Upper lobe of left lung (tissue), 6 donors: ENCODE measurements at regions not wholly inside any gene's neighbourhood (a gene's known extent, or its start where the extent isn't known, plus 50 kb on each side); places are given as distances from the start of the nearest gene placed in this dataset.
"Not testable (repeated sequence)": the region's sequence is repeated elsewhere in the genome, so short reads cannot be mapped to it uniquely, and the experiment has no call there.

Experiments
- ATAC-seq, 2 donors: fragments of 200-7000 bp; cut with Tn5 transposase; one replicate each; pipeline ENCODE4 v1.9.1; 2022; ENCODE audit warnings: mild to moderate bottlenecking in 2 of 2, moderate library complexity in 2 of 2; ENCODE audit not compliant: low FRiP score in 2 of 2
- DNase-seq, 2 donors: peaks; one replicate each; pipeline ENCODE4 v3.0.0-alpha.2; 2019 to 2020
- H3K27ac ChIP-seq, 4 donors: fragments of 200-600 bp; sonication (generic); one replicate each; pipeline ENCODE4 v1.5.1; 2016 to 2019
- H3K27me3 ChIP-seq, 4 donors: fragments of 200-600 bp; sonication (generic); one replicate each; pipeline ENCODE4 v1.5.1; 2017 to 2019
- H3K36me3 ChIP-seq, 4 donors: fragments of 200-600 bp; sonication (generic); one replicate each; pipeline ENCODE4 v1.5.1; 2016 to 2019
- H3K4me1 ChIP-seq, 4 donors: fragments of 200-600 bp; sonication (generic); one replicate each; pipeline ENCODE4 v1.5.1; 2018 to 2019
- H3K4me3 ChIP-seq, 4 donors: fragments of 200-600 bp; sonication (generic); one replicate each; pipeline ENCODE4 v1.5.1; 2017 to 2019; ENCODE audit warnings: mild to moderate bottlenecking in 2 of 4, moderate library complexity in 1 of 4
- H3K9me3 ChIP-seq, 4 donors: fragments of 200-600 bp; sonication (generic); one replicate each; pipeline ENCODE4 v1.5.1; 2018 to 2019
- CTCF ChIP-seq, 6 experiments: fragments of 450-650 bp in 4 of 6; fragments of 200-600 bp in 2 of 6; sonication (generic) in 2 of 6; IDR thresholded peaks; one replicate each; pipeline ENCODE4 v1.5.1; 2016 to 2019; ENCODE audit warnings: antibody characterized with exemption in 6 of 6
- EP300 ChIP-seq, 4 donors: sonication (generic); formaldehyde crosslinking; IDR thresholded peaks; one replicate each; pipeline ENCODE4 v1.5.1; 2017; ENCODE audit warnings: antibody characterized with exemption in 4 of 4, control low read depth in 2 of 4
- POLR2A ChIP-seq, 4 donors: fragments of 450-650 bp; IDR thresholded peaks; one replicate each; pipeline ENCODE4 v1.5.1; 2016 to 2017; ENCODE audit warnings: antibody characterized with exemption in 4 of 4, mild to moderate bottlenecking in 2 of 4
- POLR2AphosphoS5 ChIP-seq, 2 donors: sonication (generic); formaldehyde crosslinking; IDR thresholded peaks; one replicate each; pipeline ENCODE4 v1.5.1; 2017; ENCODE audit warnings: antibody characterized with exemption in 2 of 2
- WGBS, 2 donors: methylation state at CpG; one replicate each; pipeline ENCODE4 v1.1.5; 2017 to 2018; 5-methylcytosine and 5-hydroxymethylcytosine counted together
- donor health status: DM: no; HTN: no; CAD: no; lungs with moderate emphysema.
- donor health status: DM: no; HTN: yes; CAD: no; lungs with severe emphysema.

DNA sequence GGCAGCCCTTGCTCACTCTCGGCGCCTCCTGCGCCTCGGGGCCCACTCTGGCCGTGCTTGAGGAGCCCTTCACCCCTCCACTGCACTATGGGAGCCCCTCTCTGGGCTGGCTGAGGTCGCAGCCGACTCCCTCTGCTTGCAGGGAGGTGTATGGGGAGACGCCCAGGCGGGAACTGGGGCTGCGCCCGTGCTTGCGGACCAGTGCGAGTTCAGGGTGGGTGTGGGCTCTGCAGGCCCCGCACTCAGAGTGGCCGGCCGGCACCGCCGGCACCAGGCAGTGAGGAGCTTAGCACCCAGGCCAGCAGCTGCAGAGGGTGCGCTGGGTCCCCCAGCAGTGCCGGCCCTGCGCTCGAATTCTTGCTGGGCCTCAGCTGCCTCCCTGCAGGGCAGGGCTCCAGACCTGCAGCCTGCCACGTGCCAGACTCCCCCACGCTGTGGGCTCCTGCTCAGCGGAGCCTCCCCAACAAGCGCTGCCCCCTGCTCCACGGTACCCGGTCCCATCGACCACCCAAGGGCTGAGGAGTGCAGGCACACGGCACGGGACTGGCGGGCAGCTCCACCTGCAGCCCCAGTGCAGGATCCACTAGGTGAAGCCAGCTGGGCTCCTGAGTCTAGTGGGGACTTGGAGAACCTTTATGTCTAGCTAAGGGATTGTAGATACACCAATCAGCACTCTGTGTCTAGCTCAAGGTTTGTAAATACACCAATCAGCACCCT lies 54.0 kb upstream of the WWC2 start:
- ATAC-seq (peak in 1 of 2 donors; percentile 8), DNase-seq (peak in 1 of 2 donors; percentile 71)
- 95% methylated on average over 12 to 18 of the region's 32 CpGs for WGBS, 2 donors
- not testable (repeated sequence) for H3K9me3 ChIP-seq, H3K4me3 ChIP-seq, H3K4me1 ChIP-seq, H3K36me3 ChIP-seq, H3K27ac ChIP-seq, H3K27me3 ChIP-seq

DNA sequence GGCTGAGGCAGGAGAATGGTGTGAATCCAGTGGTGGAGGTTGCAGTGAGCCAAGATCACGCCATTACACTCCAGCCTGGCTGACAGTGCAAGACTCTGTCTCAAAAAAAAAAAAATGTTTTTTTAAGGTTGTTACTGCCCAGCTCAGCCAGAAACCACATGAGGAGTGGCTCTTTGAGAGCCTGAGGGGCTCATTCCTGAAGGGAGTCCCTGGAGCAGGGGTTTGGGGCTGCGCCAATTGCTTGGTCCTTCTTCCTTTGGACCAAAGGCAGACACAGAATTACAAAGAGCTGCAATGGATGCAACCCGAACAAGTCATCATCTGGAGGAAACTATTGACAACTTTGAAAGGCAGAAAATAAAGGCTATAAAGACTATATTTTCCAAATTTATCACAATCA lies 60.6 kb upstream of the WWC2 start:
- no peak for TF ChIP-seq CTCF (IDR thresholded peaks at IDR 0.05)
- TF ChIP-seq EP300 (IDR thresholded peaks at IDR 0.05) = no peak
- no peak for TF ChIP-seq POLR2AphosphoS5 (IDR thresholded peaks at IDR 0.05)
- no peak for TF ChIP-seq POLR2A (IDR thresholded peaks at IDR 0.05)
- 90 to 93% methylated on average over 3 of the region's 3 CpGs for WGBS, 2 donors
- Histone ChIP-seq H3K4me3 (no peak overlapping the region), H3K4me1 (peaks cover 0 to 4% (median 0%) of the 10 kb centered on the region in 4 donors), H3K9me3 (no peaks in the 10 kb centered on the region), H3K27me3 (no peaks in the 10 kb centered on the region), H3K36me3 (no peaks in the 10 kb centered on the region), H3K27ac (no peak overlapping the region)
- DNase-seq (no peak), ATAC-seq (no peak)

- Histone ChIP-seq H3K36me3 (no peaks in the 10 kb centered on the region), H3K27me3 (no peaks in the 10 kb centered on the region), H3K4me1 (peaks cover 0 to 4% (median 0%) of the 10 kb centered on the region in 4 donors), H3K9me3 (no peaks in the 10 kb centered on the region), H3K27ac (no peak overlapping the region), H3K4me3 (no peak overlapping the region)
- TF ChIP-seq EP300 (IDR thresholded peaks at IDR 0.05) (no peak), CTCF (IDR thresholded peaks at IDR 0.05) (no peak), POLR2AphosphoS5 (IDR thresholded peaks at IDR 0.05) (no peak), POLR2A (IDR thresholded peaks at IDR 0.05) (no peak)
- DNase-seq (no peak), ATAC-seq (no peak)
- WGBS, 2 donors = 29 to 63% methylated on average over 7 of the region's 7 CpGs
These were observed 63.2 kb upstream of the WWC2 start for GRCh38 chr4:183035726-183036415.

- Histone ChIP-seq H3K36me3 (no peaks in the 10 kb centered on the region), H3K27me3 (no peaks in the 10 kb centered on the region), H3K4me3 (no peak overlapping the region), H3K9me3 (no peaks in the 10 kb centered on the region), H3K27ac (no peak overlapping the region), H3K4me1 (peaks cover 0 to 4% (median 0%) of the 10 kb centered on the region in 4 donors)
- TF ChIP-seq POLR2AphosphoS5 (IDR thresholded peaks at IDR 0.05) (no peak), EP300 (IDR thresholded peaks at IDR 0.05) (no peak), POLR2A (IDR thresholded peaks at IDR 0.05) (no peak), CTCF (IDR thresholded peaks at IDR 0.05) (no peak)
- DNase-seq = no peak
- ATAC-seq = no peak
- WGBS, 2 donors = 87 to 92% methylated on average over 5 of the region's 5 CpGs
These were observed 63.8 kb upstream of the WWC2 start for GRCh38 chr4:183035256-183035655.

DNA sequence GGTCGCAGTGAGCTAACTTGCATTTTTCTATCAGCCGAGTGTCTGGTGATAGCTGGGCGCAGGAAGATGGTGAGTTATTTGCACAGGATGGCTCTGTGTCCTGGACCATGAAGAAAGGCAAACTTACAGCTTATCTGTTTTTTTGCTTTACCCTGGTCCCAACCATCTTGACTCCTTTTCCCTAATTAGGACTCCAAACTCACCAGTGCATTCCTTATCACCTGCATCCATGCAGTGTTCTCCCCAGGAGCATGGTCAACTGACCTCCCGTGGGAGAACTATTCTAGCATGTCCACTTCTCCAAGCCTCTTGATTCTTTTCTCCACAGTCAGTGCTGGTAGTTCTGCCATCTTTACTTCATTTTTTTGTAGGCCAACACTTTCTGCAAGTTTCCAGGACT lies 68.2 kb upstream of the WWC2 start:
- H3K4me3 ChIP-seq = no peak overlapping the region
- TF ChIP-seq CTCF (IDR thresholded peaks at IDR 0.05) = no peak
- no peak for TF ChIP-seq POLR2A (IDR thresholded peaks at IDR 0.05)
- TF ChIP-seq POLR2AphosphoS5 (IDR thresholded peaks at IDR 0.05) = no peak
- no peak for TF ChIP-seq EP300 (IDR thresholded peaks at IDR 0.05)
- DNase-seq = no peak
- no peak overlapping the region for H3K27ac ChIP-seq
- H3K9me3 ChIP-seq = no peaks in the 10 kb centered on the region
- no peak for ATAC-seq
- no peaks in the 10 kb centered on the region for H3K36me3 ChIP-seq
- WGBS, 2 donors = 85 to 94% methylated on average over 4 of the region's 4 CpGs
- H3K4me1 ChIP-seq = no peaks in the 10 kb centered on the region
- no peaks in the 10 kb centered on the region for H3K27me3 ChIP-seq
